GM12872 (cell line): ENCODE measurements at regions not wholly inside any gene's neighbourhood (a gene's known extent, or its start where the extent isn't known, plus 50 kb on each side); places are given as distances from the start of the nearest gene placed in this dataset.

Experiments used
- TF ChIP-seq, protein P1 (sequence below): IDR thresholded peaks from 3 replicates; pipeline ENCODE4 v1.5.1; 2011; ENCODE audit warnings: low read depth, mild to moderate bottlenecking, low read length, moderate library complexity; ENCODE audit not compliant: insufficient read depth

DNA sequence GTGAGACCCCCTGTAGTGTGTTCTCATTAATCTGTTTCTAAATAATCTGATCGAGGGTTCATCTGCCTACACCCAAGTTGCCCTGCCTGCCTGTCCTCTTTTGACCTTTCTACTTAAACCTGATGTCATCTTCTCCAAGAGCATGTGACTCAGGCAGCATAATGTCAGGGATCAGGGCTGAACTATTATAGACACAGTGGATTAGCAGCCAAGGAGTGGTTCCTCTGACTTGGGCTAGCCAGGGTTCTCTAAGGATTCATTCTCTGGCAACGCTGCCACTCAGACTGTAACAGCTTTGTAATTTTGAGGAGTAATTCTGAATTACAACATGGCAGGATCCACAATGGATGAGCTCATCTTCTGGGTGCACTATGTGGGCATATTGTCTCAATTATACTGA is 124.0 kb downstream of the MDH1 start:
- TF ChIP-seq, protein P1, sequence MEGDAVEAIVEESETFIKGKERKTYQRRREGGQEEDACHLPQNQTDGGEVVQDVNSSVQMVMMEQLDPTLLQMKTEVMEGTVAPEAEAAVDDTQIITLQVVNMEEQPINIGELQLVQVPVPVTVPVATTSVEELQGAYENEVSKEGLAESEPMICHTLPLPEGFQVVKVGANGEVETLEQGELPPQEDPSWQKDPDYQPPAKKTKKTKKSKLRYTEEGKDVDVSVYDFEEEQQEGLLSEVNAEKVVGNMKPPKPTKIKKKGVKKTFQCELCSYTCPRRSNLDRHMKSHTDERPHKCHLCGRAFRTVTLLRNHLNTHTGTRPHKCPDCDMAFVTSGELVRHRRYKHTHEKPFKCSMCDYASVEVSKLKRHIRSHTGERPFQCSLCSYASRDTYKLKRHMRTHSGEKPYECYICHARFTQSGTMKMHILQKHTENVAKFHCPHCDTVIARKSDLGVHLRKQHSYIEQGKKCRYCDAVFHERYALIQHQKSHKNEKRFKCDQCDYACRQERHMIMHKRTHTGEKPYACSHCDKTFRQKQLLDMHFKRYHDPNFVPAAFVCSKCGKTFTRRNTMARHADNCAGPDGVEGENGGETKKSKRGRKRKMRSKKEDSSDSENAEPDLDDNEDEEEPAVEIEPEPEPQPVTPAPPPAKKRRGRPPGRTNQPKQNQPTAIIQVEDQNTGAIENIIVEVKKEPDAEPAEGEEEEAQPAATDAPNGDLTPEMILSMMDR = no peak

DNA sequence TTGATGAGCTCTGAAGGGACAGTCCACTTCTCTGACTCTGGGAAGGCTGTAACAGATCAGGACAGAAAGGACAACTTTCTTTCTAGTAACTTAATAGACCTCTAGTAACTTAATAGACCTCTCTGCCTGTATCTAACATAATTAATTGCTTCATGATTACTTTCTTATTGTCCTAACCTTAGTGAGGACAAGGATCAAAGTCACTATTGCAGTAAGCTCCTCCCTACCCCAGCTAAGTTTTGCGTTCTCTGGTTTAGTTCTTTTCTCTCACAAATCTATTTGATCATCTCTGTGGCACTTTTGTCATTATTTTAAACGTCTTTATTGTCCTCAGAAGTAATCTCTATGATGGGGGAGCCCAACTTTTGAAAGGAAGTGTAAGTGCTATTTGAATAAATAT is 125.5 kb upstream of the UGP2 start:
- TF ChIP-seq, protein P1 = no peak

DNA sequence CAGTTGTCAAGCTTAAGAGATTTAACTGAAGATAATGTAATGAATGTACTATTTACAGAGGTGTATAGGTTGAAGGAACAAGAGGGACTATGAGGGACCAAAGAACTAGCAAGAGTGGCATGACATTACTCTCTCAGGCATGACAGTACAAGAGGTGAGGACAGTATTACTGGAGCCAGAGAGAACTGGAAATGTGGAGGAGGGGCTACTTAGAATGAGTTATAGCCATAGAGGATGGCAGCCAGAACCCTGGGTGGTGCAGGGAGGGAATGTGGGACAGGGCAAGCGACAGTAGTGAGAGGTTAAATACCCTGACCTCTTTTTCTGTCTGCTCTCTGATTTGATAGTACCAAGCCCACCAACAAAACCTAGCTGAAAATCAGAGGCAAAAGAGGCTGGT is 122.6 kb upstream of the UGP2 start:
- TF ChIP-seq, protein P1 = no peak

DNA sequence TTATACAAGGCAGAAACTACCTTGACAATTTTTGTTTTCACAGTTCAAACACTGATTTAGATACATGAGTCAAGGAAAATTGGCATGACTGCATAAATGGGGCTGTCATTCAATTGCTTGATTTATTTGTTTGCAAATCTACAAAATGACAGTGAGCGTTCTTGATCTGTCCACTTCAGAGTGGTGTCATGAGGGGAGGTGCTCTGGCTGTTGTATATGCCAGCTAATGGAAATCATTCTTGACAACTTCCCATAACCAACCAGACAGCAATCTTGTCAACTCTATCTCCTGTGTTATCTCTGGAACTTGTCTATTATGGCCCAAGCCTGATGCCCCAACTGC is 120.6 kb upstream of the UGP2 start:
- TF ChIP-seq, protein P1 = no peak

DNA sequence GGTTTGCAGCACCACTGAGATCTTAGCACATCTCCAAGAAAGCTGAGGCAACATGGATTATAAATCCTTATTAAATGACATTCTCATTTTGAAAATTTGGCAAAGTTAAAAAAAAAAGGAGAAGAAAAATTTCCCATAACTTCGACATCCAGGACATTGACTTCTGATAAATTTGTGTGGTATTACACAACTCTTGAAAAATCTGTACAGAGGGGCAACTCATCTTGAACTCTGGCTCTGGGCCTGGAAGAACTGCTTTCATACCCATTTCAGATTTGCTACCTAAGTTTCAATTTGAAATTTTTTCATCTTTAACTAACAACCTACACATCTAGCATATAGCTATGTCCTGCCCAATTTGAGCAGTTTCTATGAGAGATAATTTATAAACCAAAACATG is 118.0 kb upstream of the UGP2 start:
- TF ChIP-seq, protein P1 = no peak

DNA sequence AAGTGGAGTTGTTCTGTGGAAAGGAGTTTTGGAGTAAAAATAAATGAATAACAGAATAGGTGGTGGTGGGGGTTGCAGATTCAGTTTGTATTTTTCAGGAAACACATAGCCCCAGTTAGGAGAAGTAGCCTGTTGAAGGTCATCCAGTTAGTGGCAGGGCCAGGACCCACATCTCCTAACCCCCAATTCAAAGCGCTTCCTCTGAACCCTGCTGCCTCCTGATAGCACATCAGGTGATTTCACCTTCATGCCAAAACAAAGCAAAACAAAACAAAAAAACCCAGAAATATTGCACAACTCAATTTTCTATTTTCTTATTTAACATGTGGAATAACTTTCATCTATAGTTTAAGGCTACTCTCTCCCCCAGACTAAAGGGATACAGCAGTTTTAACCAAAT is 112.3 kb upstream of the UGP2 start:
- TF ChIP-seq, protein P1 = no peak

DNA sequence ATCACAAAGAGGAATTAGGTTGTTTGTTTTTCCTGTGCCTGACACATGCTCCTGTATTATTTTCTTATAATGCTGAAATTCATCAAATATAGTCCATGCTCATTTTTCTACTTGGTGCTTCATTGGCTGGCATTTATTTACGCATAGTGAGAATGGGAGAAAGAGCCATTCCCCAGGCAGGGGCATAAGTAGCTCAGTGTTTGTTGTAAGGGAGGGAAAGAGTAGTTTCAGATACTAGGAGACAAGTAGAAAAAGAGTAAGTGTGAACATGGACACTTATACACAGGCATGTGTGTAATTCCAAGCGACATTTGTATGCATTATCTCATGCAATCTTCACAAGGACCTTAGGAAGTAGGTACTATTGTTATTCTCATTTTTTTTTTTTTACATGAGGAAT is 111.9 kb upstream of the UGP2 start:
- TF ChIP-seq, protein P1 = no peak

DNA sequence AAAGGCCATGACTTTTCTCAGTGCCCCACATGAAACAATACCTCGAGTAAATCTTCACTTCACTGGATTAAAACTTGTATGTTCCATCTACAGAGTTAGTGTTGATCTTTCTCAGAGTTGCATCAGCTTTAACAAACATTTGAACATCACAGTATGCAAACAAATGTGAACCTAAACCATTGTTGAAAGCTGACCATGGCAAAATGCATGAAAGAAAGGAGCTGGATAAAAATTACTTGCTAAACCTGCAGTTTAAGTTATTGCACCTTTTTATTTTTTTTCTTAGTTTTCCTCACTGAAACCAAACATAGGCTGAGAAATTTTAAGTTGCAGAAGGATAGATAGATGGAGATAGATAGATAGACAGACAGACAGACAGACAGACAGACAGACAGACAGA is 107.2 kb upstream of the UGP2 start:
- TF ChIP-seq, protein P1 = no peak
